GM12875 (cell line): ENCODE measurements at regions not wholly inside any gene's neighbourhood (a gene's known extent, or its start where the extent isn't known, plus 50 kb on each side); places are given as distances from the start of the nearest gene placed in this dataset.
"Not testable (repeated sequence)": the region's sequence is repeated elsewhere in the genome, so short reads cannot be mapped to it uniquely, and the experiment has no call there.

ENCODE experiments used
- H3K4me3 ChIP-seq: one replicate; pipeline ENCODE4 v1.5.1; 2011; ENCODE audit warnings: low read depth, low read length, control low read depth
- TF ChIP-seq, protein P1 (sequence below): IDR thresholded peaks from 2 replicates; pipeline ENCODE4 v1.5.1; 2011; ENCODE audit warnings: low read depth, mild to moderate bottlenecking, control low read depth, inconsistent platforms, low read length, moderate library complexity, borderline replicate concordance; ENCODE audit not compliant: insufficient read depth

GRCh38 chr6:74715355-74716085, 490.3 kb downstream of the COL12A1 start:
- TF ChIP-seq, protein P1, sequence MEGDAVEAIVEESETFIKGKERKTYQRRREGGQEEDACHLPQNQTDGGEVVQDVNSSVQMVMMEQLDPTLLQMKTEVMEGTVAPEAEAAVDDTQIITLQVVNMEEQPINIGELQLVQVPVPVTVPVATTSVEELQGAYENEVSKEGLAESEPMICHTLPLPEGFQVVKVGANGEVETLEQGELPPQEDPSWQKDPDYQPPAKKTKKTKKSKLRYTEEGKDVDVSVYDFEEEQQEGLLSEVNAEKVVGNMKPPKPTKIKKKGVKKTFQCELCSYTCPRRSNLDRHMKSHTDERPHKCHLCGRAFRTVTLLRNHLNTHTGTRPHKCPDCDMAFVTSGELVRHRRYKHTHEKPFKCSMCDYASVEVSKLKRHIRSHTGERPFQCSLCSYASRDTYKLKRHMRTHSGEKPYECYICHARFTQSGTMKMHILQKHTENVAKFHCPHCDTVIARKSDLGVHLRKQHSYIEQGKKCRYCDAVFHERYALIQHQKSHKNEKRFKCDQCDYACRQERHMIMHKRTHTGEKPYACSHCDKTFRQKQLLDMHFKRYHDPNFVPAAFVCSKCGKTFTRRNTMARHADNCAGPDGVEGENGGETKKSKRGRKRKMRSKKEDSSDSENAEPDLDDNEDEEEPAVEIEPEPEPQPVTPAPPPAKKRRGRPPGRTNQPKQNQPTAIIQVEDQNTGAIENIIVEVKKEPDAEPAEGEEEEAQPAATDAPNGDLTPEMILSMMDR = no peak
- H3K4me3 ChIP-seq = no peak overlapping the region

GRCh38 chr6:74713941-74714340, 491.9 kb downstream of the COL12A1 start:
- no peak overlapping the region for H3K4me3 ChIP-seq
- TF ChIP-seq, protein P1 = no peak

DNA sequence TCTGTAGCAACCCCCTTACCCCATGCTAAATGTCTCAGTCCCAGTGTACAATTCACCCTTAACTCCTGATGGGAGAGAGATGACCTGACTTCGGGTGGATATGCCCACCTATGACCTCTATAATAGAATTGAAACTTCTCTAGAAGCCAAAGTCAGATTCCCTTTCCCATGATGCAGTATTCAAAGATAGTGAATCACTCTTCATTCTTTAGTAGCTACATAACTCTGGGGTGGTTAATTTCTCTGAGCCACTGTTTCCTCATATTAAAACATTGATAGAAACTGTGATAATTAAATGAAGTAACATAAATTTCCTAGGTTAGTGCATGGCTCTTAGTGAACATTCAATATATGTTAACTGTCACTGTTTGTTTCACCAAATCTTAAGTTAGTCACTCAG, 500.4 kb downstream of the COL12A1 start:
- TF ChIP-seq, protein P1 = no peak
- no peak overlapping the region for H3K4me3 ChIP-seq

- not testable (repeated sequence) for H3K4me3 ChIP-seq
Observed at GRCh38 chr6:74704540-74704939, 501.3 kb downstream of the COL12A1 start.

GRCh38 chr6:74690365-74690764, 515.5 kb downstream of the COL12A1 start:
- no peak overlapping the region for H3K4me3 ChIP-seq
- TF ChIP-seq, protein P1 = no peak

DNA sequence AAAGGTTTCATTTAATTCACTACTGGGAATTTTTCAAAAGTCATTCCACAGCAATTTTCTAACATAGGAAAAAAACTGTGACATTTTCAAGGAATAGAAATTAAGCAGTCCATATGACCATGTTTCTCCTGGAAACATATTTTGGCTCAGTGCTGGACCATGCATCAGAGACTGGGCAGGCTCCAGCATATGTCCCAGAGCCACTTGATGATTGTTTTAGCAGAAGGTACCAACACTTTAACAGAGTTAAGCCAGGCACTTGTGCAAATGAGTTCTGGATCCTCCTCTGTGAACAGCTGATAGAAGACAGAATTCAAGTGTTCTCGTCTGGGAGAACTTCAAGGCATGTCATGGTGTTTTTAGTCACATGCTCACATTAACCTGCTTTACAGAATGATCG, 516.3 kb downstream of the COL12A1 start:
- TF ChIP-seq, protein P1 = no peak
- H3K4me3 ChIP-seq = no peak overlapping the region

GRCh38 chr6:74677463-74677862, 528.4 kb downstream of the COL12A1 start:
- no peak overlapping the region for H3K4me3 ChIP-seq
- TF ChIP-seq, protein P1 = no peak
